Activated CD4-positive, alpha-beta T cell treated with anti-CD3 and anti-CD28 coated beads, Interleukin-10, Interleukin-2, amounts not matched to agents 100 ng/mL and 50 ng/mL, durations not matched to agents 16 hours and 8 hours (primary cell): ENCODE measurements at regions not wholly inside any gene's neighbourhood (a gene's known extent, or its start where the extent isn't known, plus 50 kb on each side); places are given as distances from the start of the nearest gene placed in this dataset.
"Not testable (repeated sequence)": the region's sequence is repeated elsewhere in the genome, so short reads cannot be mapped to it uniquely, and the experiment has no call there.

Source experiments
- DNase-seq: peaks from one replicate; pipeline ENCODE4 v3.0.0-alpha.2; 2020

- not testable (repeated sequence) for DNase-seq
These were observed 101.3 kb upstream of the SEC22B start for GRCh38 chr1:120277428-120278258.

GRCh38 chr1:120276710-120277109 is 100.4 kb upstream of the SEC22B start:
- DNase-seq, result not testable (repeated sequence)

- not testable (repeated sequence) for DNase-seq
These were observed 98.1 kb upstream of the SEC22B start for GRCh38 chr1:120274438-120274837.

- DNase-seq, result not testable (repeated sequence)
These were observed 97.0 kb upstream of the SEC22B start for GRCh38 chr1:120273363-120273762.

- DNase-seq, result not testable (repeated sequence)
These were observed 95.9 kb upstream of the SEC22B start for GRCh38 chr1:120272242-120272641.

GRCh38 chr1:120271561-120272221 is 95.4 kb upstream of the SEC22B start:
- not testable (repeated sequence) for DNase-seq

GRCh38 chr1:120267894-120268551 is 91.7 kb upstream of the SEC22B start:
- not testable (repeated sequence) for DNase-seq

- not testable (repeated sequence) for DNase-seq
These were observed 88.2 kb upstream of the SEC22B start for GRCh38 chr1:120264564-120264963.

GRCh38 chr1:120262791-120263751 is 86.8 kb upstream of the SEC22B start:
- DNase-seq, result not testable (repeated sequence)

GRCh38 chr1:120257778-120258105 is 81.4 kb upstream of the SEC22B start:
- not testable (repeated sequence) for DNase-seq

GRCh38 chr1:120257064-120257777 is 80.9 kb upstream of the SEC22B start:
- DNase-seq, result not testable (repeated sequence)

- not testable (repeated sequence) for DNase-seq
These were observed 74.4 kb upstream of the SEC22B start for GRCh38 chr1:120250756-120251155.

GRCh38 chr1:120248726-120249427 is 72.6 kb upstream of the SEC22B start:
- not testable (repeated sequence) for DNase-seq

- not testable (repeated sequence) for DNase-seq
These were observed 71.9 kb upstream of the SEC22B start for GRCh38 chr1:120248203-120248602.

GRCh38 chr1:120243867-120244266 is 67.5 kb upstream of the SEC22B start:
- not testable (repeated sequence) for DNase-seq

GRCh38 chr1:120242582-120242981 is 66.3 kb upstream of the SEC22B start:
- not testable (repeated sequence) for DNase-seq

- not testable (repeated sequence) for DNase-seq
These were observed 65.5 kb upstream of the SEC22B start for GRCh38 chr1:120241868-120242267.

GRCh38 chr1:120240181-120240580 is 63.9 kb upstream of the SEC22B start:
- not testable (repeated sequence) for DNase-seq

- not testable (repeated sequence) for DNase-seq
These were observed 63.0 kb upstream of the SEC22B start for GRCh38 chr1:120239351-120239750.

- not testable (repeated sequence) for DNase-seq
These were observed 62.5 kb upstream of the SEC22B start for GRCh38 chr1:120238867-120239266.

GRCh38 chr1:120233661-120234018 is 57.3 kb upstream of the SEC22B start:
- not testable (repeated sequence) for DNase-seq
